ENCODE measurements at regions not wholly inside any gene's neighbourhood (a gene's known extent, or its start where the extent isn't known, plus 50 kb on each side); places are given as distances from the start of the nearest gene placed in this dataset.
"Not testable (repeated sequence)": the region's sequence is repeated elsewhere in the genome, so short reads cannot be mapped to it uniquely, and the experiment has no call there.

- Histone ChIP-seq H3K9me3 (replicated peaks in 1 of 2; ENCODE audit: control insufficient read depth in 1 of 2, insufficient read depth in 1 of 2, low read length in 2 of 2) (peaks cover 0 to 3% of the 10 kb centered on the region in 2 donors), H3K4me1 (ENCODE audit: control insufficient read depth in 1 of 2, insufficient read depth in 2 of 2, low read length in 2 of 2) (no peaks in the 10 kb centered on the region), H3K79me2 (ENCODE audit: insufficient read depth, low read length) (no peaks in the 10 kb centered on the region), H3K27me3 (ENCODE audit: control insufficient read depth in 2 of 2, insufficient read depth in 2 of 2, low read length in 2 of 2) (no peaks in the 10 kb centered on the region), H3K36me3 (replicated peaks in 1 of 2; ENCODE audit: control insufficient read depth in 1 of 2, insufficient read depth in 2 of 2, low read length in 2 of 2) (no peaks in the 10 kb centered on the region), H3K27ac (ENCODE audit: low read depth in 1 of 2, low read length in 2 of 2) (no peak overlapping the region), H3K4me3 (replicated peaks in 1 of 3; ENCODE audit: low read depth in 2 of 3, low read length in 3 of 3) (no peak overlapping the region), H3K9ac (ENCODE audit: insufficient read depth, low read length, poor library complexity, severe bottlenecking) (no peak overlapping the region), H4K20me1 (ENCODE audit: insufficient read depth, low read length) (no peaks in the 10 kb centered on the region), H3K4me2 (replicated peaks; ENCODE audit: extremely low read depth, low read length, poor library complexity, severe bottlenecking) (no peak overlapping the region), H2AFZ (ENCODE audit: insufficient read depth, low read depth, low read length, poor library complexity, severe bottlenecking) (no peak overlapping the region)
- H3K4me1 Mint-ChIP-seq = no peaks in the 10 kb centered on the region
- no CpG with 5 or more reads among the region's 3 CpGs for WGBS (ENCODE audit: insufficient coverage)
- peaks cover 0 to 9% (median 4%) of the 10 kb centered on the region in 7 donors for H3K9me3 Mint-ChIP-seq
- intact Hi-C loops (cut with micrococcal nuclease) = no loop called here
- no peak for DNase-seq
- no peak overlapping the region for H3K4me3 Mint-ChIP-seq
- peaks cover 2 to 8% (median 7%) of the 10 kb centered on the region in 3 donors for H3K27me3 Mint-ChIP-seq (ENCODE audit: low read depth in 3 of 3)
- H3K36me3 Mint-ChIP-seq = no peaks in the 10 kb centered on the region
- no peak for TF ChIP-seq CTCF (IDR thresholded peaks at IDR 0.05)
- no peak overlapping the region for H3K27ac Mint-ChIP-seq
Observed at GRCh38 chr11:123321636-123322035, 108.4 kb upstream of the GRAMD1B start.

- Mint-ChIP-seq H3K27me3 (ENCODE audit: low read depth in 3 of 3) (peaks cover 2 to 11% (median 7%) of the 10 kb centered on the region in 3 donors), H3K27ac (peak overlapping the region in 1 of 7 donors; percentile 8), H3K9me3 (peaks cover 0 to 9% (median 4%) of the 10 kb centered on the region in 7 donors), H3K4me1 (no peaks in the 10 kb centered on the region), H3K36me3 (no peaks in the 10 kb centered on the region), H3K4me3 (no peak overlapping the region)
- Histone ChIP-seq H3K36me3 (replicated peaks in 1 of 2; ENCODE audit: control insufficient read depth in 1 of 2, insufficient read depth in 2 of 2, low read length in 2 of 2) (no peaks in the 10 kb centered on the region), H3K4me3 (replicated peaks in 1 of 3; ENCODE audit: low read depth in 2 of 3, low read length in 3 of 3) (no peak overlapping the region), H2AFZ (ENCODE audit: insufficient read depth, low read depth, low read length, poor library complexity, severe bottlenecking) (no peak overlapping the region), H3K79me2 (ENCODE audit: insufficient read depth, low read length) (no peaks in the 10 kb centered on the region), H3K4me2 (replicated peaks; ENCODE audit: extremely low read depth, low read length, poor library complexity, severe bottlenecking) (no peak overlapping the region), H3K4me1 (ENCODE audit: control insufficient read depth in 1 of 2, insufficient read depth in 2 of 2, low read length in 2 of 2) (no peaks in the 10 kb centered on the region), H3K27me3 (ENCODE audit: control insufficient read depth in 2 of 2, insufficient read depth in 2 of 2, low read length in 2 of 2) (no peaks in the 10 kb centered on the region), H3K9ac (ENCODE audit: insufficient read depth, low read length, poor library complexity, severe bottlenecking) (no peak overlapping the region), H3K27ac (ENCODE audit: low read depth in 1 of 2, low read length in 2 of 2) (no peak overlapping the region), H3K9me3 (replicated peaks in 1 of 2; ENCODE audit: control insufficient read depth in 1 of 2, insufficient read depth in 1 of 2, low read length in 2 of 2) (peaks cover 0 to 3% of the 10 kb centered on the region in 2 donors), H4K20me1 (ENCODE audit: insufficient read depth, low read length) (no peaks in the 10 kb centered on the region)
- WGBS (ENCODE audit: insufficient coverage) = no CpG with 5 or more reads among the region's 2 CpGs
- no peak for DNase-seq
- TF ChIP-seq CTCF (IDR thresholded peaks at IDR 0.05) = no peak
- intact Hi-C loops (cut with micrococcal nuclease) = no loop called here
Observed at GRCh38 chr11:123318623-123319022, 111.4 kb upstream of the GRAMD1B start.

GRCh38 chr11:123318132-123318531 lies 111.9 kb upstream of the GRAMD1B start:
- H4K20me1 ChIP-seq (ENCODE audit: insufficient read depth, low read length); H3K4me3 Mint-ChIP-seq; H2AFZ ChIP-seq (ENCODE audit: insufficient read depth, low read depth, low read length, poor library complexity, severe bottlenecking); H3K36me3 Mint-ChIP-seq; H3K9ac ChIP-seq (ENCODE audit: insufficient read depth, low read length, poor library complexity, severe bottlenecking); intact Hi-C loops (cut with micrococcal nuclease); H3K27ac ChIP-seq (ENCODE audit: low read depth in 1 of 2, low read length in 2 of 2); H3K9me3 ChIP-seq (replicated peaks in 1 of 2; ENCODE audit: control insufficient read depth in 1 of 2, insufficient read depth in 1 of 2, low read length in 2 of 2); H3K4me3 ChIP-seq (replicated peaks in 1 of 3; ENCODE audit: low read depth in 2 of 3, low read length in 3 of 3); DNase-seq; H3K36me3 ChIP-seq (replicated peaks in 1 of 2; ENCODE audit: control insufficient read depth in 1 of 2, insufficient read depth in 2 of 2, low read length in 2 of 2); H3K79me2 ChIP-seq (ENCODE audit: insufficient read depth, low read length); H3K4me1 Mint-ChIP-seq; H3K4me2 ChIP-seq (replicated peaks; ENCODE audit: extremely low read depth, low read length, poor library complexity, severe bottlenecking); H3K27me3 ChIP-seq (ENCODE audit: control insufficient read depth in 2 of 2, insufficient read depth in 2 of 2, low read length in 2 of 2); H3K4me1 ChIP-seq (ENCODE audit: control insufficient read depth in 1 of 2, insufficient read depth in 2 of 2, low read length in 2 of 2); H3K9me3 Mint-ChIP-seq: not testable (repeated sequence)
- peaks cover 2 to 11% (median 7%) of the 10 kb centered on the region in 3 donors for H3K27me3 Mint-ChIP-seq (ENCODE audit: low read depth in 3 of 3)
- peak overlapping the region in 2 of 7 donors; percentile 12 to 68 for H3K27ac Mint-ChIP-seq

Measured in CD14-positive monocyte (primary cell).